ENCODE measurements at regions not wholly inside any gene's neighbourhood (a gene's known extent, or its start where the extent isn't known, plus 50 kb on each side); places are given as distances from the start of the nearest gene placed in this dataset.
A peak's percentile ranks its signal among the peaks of the same experiment; 100 is the strongest.
"Not testable (repeated sequence)": the region's sequence is repeated elsewhere in the genome, so short reads cannot be mapped to it uniquely, and the experiment has no call there.

DNA sequence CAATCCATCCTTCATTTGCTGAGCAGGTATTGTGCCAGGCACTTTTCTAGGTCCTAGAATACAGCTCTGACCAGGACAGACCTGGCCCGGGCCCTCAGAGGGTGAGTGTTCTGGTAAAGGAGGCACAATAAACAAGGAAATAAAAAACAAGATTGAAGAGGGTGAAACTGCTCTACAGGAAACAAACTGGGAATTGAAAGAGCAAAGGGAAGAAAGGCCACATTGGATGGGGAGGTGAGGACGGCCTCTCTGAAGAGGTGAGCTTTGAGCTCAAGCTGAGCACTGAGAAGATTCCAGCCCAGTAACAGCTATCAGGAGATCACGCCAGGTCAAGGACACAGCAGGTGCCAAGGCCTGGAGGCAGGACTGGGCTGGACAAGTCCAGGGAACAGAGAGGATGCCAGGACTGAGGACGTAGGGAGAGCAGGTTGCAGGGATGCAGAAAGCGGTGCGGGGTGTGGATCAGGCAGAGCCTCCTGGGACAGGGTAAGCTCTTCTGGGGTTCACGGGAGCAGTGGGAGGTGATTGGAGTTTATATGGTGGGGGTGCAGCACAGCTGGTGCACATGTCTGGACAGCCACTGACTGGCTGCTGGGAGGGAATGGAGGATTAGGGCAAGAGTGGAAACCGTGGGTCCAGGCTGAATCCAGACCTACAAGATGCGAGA, 433.3 kb downstream of the PREX1 start:
- intact Hi-C loops (cut with DNase I), result no loop called here
- DNase-seq (ENCODE audit: low spot score), result peak; percentile 68

DNA sequence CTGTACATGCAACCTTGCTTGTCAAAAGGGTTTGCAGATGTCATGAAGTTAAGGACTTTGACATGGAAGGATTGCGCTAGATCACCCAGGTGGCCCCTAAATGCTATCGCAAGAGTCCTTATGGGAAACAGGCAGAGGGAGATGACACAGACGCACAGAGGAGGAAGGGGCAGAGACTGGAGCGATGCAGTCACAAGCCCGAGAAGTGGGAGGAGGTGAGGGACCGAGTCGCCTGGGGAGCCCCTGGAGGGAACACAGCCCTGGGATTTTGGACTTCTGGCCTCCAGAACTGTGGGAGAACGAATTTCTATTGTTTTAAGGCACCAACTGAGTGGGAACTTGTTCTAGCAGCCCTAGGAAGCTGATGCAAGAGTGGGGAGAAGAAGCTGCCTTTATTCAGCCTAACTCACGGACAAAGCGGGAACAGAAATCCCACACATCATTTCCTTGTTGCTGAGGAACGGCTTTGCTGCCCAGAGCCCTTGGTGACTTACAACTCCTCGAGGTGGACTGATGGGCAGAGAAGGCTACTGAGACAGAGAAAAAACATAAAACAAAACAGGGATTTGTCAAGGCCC, 434.0 kb downstream of the PREX1 start:
- intact Hi-C loops (cut with DNase I), result no loop called here
- no peak for DNase-seq (ENCODE audit: low spot score)

DNA sequence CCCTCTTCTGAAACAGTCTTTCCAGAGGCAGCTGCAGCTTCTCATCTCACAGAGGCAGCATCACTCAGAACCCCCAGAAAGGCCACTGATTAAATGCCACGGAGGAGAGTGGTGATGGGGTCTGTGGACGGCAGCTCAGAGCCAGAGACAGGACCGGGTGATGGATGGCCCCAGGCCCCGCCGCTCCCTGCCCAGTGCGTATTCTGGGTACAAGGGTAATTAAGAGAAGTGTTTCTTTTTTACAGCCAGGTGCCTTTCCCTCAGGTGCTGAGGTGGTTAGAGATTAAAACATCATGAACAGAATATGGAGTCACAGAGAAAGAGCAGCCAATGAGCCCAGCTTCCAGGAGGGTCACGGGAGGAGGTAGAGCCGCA, 434.5 kb downstream of the PREX1 start:
- DNase-seq (ENCODE audit: low spot score), result no peak
- intact Hi-C loops (cut with DNase I), result no loop called here

DNA sequence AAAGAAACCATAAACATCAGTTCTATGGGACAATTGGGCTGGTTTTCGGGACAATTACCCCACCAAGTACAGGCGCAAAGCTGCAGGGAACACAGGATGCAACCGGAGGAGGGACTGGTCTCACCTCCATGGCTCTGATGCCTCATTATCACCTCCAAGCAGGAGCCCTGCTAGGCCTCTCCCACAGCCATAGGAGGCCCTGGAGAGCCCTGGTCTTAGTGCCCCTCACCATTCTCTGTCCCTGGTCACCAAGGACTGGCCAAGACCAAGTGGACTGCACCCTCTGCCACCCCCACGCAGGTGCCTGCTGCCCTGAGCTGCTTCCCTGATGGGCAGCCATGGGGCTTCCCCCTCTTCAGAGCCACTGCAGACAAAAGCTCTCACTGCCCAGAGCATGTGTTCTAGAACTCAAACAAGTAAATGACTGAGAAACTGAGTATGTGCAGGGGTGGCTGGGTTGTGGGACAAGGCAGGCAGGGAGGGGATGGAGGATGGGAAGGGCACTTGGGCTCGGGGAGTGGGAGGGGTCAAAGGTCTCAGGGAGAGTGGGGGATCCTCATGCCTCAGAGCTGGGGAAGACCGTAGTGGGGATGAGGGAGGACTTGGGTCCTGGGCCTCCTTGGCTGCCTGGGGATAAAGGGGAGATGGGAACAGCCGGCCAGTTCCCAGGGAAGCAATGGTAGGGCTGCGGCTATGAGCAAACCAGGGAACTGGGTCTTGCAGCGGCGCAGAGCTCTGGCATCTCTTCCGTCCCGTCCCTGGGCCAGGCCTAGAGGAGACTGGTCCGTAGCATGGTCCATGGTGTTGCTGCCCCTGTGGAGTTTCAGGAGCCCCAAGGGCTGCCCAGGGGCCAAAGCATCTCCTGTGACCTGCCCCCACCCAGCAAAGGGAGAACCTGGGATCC, 435.1 kb downstream of the PREX1 start:
- no peak for DNase-seq (ENCODE audit: low spot score)
- intact Hi-C loops (cut with DNase I), result no loop called here

DNA sequence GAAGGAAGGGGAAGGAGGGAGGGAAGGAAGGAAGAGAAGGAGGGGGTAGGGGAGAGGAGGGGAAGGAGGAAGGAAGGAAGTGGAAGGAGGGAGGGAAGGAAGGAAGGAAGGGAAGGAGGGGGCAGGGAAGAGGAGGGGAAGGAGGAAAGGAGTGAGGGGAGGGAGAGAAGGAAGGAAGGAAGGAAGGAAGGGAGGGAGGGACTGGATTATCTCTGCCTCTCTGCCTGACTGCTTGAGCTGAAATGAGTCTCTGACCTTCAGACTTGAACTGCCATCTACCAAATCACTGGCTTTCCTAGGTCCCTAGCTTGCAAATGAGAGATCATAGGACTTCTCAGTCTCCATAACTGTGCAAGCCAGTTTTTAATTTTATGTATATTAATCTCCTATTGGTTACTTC, 436.8 kb downstream of the PREX1 start:
- DNase-seq (ENCODE audit: low spot score), result no peak
- intact Hi-C loops (cut with DNase I), result no loop called here

DNA sequence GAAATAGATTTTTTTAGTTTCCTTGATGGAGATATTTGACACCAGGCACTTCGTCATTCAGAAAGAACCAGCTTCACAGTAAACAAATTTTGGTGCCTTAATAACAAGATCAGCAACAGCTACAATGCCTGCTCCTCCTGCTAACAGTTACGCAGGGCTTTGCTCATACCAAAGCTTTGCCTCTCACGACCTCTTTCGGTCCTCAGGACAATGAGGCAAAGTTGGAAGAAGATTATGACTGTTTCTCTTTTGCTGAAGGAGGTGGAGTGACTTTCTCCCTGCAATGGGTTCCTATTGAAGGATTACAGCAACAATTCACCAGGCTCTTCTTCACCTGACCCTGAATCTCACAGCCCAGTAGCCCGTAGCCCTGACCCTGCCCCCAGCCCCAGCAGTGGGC, 440.1 kb downstream of the PREX1 start:
- DNase-seq (ENCODE audit: low spot score), result no peak
- intact Hi-C loops (cut with DNase I), result no loop called here

DNA sequence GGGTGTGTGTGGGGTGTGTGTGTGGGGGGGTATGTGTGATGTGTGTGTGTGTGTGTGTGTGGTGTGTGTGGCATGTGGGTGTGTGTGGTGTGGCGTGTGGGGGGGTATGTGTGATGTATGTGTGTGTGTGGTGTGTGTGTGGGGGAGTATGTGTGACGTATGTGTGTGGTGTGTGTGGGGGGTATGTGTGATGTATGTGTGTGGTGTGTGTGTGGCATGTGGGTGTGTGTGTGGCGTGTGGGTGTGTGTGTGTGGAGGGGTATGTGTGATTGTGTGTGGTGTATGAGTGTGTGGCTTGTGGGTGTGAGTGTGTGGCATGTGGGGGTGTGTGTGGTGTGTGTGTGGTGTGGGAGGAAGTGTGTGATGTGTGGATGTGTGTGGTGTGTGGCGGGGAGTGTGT, 442.3 kb downstream of the PREX1 start:
- DNase-seq (ENCODE audit: low spot score), result no peak
- intact Hi-C loops (cut with DNase I), result no loop called here

DNA sequence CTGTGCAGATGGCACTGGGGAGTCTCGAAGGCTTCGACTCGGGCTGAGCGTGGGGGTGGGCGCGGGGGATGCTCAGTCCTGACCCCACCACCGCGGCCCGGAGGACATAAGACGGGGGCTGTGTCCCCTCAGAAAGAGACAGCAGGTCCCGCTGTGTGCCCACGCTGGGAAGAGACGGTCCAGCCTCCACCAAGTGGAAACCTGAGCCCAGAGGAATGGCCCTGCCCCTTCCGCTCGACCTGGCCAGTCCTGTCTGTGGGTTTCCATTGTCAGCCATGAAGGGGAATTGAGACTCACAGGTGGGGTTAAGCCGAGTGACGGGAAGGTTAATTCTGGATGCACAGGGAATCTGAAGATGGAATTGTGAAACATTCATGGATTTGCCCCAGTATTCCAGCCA, 442.7 kb downstream of the PREX1 start:
- DNase-seq (ENCODE audit: low spot score), result no peak
- intact Hi-C loops (cut with DNase I), result no loop called here

DNA sequence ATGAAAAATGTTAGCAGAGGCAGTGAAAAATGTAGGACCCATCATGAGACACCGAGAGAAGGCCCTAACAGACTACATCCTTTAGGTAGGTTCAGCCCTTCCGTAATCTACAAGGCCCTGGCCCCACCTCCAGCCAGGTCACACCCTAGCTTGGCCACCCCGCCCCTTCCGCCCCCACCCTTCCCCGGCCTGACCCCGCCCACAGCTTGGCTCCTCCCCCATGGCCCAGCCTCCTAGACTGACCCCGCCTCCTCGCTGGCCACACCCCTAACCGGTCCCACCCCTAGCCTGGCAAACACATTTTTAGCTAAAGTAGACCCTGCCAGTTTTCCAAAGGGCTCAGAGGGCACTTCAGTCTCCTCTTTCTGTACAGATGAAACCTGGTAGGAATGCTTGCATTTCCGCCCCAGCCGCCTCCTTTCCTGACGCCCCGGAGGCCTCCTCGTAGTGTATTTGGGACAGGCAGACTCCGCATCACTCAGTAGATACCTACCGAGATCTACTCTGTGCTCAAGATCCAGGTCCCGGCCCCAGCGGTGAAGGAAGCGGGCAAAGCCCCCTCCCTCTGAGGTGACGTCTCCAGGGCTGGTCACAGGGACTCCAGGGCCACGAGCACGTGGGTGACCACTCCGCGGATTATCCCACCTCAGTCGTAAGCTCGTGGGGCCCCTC, 443.5 kb downstream of the PREX1 start:
- intact Hi-C loops (cut with DNase I), result no loop called here
- no peak for DNase-seq (ENCODE audit: low spot score)

DNA sequence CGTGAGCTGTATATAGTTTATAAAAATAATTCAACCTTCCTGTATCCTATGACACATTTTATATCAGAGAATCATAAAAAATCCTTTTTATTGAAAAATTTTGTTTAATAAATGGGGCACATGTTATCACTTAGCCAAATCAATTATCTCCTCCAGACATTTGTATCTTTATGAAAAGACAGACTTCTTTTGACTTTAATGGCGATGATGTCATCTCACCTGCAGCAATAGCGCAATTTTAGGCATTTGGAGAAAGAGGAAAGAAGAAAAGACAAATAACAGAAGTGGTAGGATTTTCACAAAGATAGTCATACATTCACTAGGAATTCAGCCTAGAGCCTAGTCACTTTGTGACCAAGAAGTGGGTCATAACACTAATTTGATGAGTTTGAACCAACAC, 444.5 kb downstream of the PREX1 start:
- intact Hi-C loops (cut with DNase I), result no loop called here
- no peak for DNase-seq (ENCODE audit: low spot score)

DNA sequence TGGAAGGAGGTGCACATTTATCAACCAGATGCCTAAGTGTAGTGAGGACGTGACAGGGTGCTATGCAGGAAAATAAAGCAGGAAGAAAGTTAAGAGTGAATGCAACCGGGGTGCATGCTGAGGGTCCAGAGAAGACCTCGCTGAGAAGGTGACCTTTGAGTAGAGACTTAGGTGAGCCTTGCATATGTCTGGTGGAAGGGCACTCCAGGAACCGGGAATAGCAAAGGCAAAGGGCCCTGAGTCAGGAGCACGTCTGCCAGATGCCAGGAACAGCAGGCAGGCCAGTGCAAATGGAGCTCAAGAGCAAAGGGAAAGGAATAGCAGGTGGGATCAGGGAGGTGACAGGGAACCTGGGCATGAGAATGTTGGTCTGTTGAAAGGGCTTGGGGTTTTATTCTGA, 445.5 kb downstream of the PREX1 start:
- DNase-seq (ENCODE audit: low spot score), result no peak
- intact Hi-C loops (cut with DNase I), result no loop called here

DNA sequence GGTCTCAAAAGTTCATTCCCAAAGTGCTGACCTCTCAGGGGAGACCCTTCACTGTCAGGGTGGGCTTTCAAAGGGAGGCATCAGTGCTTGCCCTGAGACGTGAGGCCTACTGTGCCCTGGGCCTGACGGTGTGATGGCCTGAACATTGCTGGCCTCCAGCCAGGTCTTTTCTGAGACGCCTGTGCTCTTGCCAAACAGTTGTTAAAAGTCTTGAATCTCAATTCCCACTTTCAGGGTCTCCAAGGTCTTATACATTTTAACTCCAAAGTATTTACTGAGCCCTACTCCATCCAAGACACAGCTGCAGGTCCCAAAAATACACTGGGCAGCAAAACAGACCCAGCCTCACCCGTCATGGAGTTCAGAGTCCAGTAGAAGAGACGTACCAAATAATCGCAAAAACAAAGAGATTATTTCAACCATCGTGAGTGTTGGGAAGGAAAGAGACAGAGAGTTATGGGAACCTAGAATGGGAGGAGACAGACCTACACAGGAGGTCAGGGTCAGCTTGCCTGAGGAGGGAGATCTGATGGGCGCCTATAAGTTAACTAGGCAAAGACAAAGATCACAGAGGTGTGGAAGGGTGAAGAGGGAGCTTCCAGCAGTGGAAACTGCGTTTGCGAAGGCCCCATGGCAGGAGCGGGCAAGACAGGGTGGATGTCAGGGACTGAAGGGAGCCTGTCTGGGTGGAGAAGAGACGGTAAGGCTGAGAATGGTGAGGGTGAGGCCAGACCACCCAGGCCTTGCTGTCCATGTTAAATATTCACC, 446.3 kb downstream of the PREX1 start:
- no peak for DNase-seq (ENCODE audit: low spot score)
- intact Hi-C loops (cut with DNase I), result no loop called here

DNA sequence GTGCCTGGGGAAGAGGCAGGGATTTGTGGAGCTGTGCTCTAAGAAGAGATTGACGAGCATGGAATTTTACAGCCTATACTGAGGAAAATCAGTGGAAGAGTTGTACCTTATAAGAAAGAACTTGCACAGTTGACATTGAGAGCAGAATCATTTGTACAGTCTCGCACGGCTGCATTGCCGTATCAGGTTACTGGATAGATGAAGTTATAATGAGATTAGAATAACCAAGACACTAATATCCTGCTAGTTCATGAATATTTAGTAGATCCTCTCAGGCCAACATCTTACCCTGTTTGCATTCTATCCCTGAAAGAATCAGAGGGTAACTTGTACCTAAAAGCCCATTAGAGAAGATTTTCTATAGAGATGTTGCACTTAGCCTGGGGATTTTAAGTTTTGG, 447.1 kb downstream of the PREX1 start:
- DNase-seq (ENCODE audit: low spot score), result no peak
- intact Hi-C loops (cut with DNase I), result no loop called here

DNA sequence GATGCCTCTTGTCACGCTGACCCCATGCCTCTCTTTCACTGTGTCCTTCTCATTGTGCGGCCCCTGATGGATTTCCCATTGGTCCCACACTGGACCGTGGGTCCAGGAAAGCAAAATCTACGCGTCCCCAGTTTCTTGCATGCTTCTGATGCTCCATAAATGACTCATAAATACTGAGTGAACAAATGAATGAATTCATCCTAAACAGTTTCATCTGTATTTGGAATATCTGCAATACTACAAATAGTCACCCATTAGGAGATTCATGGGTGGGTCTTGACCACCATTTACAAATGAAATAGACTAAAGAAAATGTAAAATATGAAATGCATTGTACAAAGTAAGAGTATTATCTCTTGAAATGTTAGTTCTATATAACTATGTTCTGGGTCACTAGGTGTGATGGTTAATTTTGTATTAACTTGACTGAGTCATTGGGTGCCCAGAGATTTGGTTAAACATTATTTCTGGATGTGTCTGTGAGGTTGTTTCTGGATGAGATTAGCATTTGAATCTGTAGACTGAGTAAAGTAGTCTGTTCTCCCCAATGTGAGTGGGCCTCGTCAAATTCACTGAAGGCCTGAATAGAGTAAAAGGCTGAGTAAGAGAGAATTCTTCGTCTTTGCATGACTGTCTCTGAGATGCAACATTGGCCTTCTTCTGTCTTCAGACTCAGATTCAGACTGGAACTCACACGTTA, 448.7 kb downstream of the PREX1 start:
- intact Hi-C loops (cut with DNase I), result no loop called here
- no peak for DNase-seq (ENCODE audit: low spot score)

DNA sequence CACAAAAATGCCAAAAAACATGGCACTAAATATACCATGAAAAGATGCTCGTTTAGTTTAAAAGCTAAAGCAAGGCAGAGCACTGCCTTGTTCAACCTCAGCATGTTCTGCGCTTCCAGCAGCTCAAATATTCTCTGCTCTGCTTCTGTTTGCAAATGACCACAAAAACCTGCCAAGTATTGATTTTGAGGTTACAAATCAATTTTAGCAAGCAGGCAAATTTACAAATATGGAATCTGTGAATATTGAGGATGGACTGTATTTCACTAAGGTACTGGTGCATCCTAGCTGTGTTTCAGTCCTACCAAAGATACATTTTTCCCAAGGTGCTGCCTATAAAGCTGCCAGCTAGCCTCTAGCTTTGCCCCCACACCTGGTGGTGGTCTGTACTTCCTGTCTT, 449.9 kb downstream of the PREX1 start:
- intact Hi-C loops (cut with DNase I), result no loop called here
- DNase-seq (ENCODE audit: low spot score), result no peak

DNA sequence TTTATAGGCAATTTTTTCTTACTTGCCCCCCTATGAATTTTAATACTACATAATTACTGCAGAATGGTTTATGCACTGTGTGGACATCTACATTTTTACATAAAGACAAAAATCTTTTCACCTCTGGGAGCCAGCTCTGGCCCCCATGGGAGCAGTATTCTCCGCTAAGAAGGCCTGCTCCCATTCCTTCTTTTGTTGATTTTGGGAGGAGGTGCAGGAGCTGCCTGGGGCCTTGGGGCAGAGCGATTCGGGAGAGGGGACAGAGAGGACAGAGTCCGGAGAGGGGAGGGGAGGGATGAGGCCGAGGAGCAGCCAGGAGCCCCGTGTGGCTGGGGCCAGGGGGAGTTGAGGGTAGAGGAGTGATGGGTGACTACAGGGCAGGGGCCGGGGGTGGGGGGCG, 452.0 kb downstream of the PREX1 start:
- intact Hi-C loops (cut with DNase I), result no loop called here

DNA sequence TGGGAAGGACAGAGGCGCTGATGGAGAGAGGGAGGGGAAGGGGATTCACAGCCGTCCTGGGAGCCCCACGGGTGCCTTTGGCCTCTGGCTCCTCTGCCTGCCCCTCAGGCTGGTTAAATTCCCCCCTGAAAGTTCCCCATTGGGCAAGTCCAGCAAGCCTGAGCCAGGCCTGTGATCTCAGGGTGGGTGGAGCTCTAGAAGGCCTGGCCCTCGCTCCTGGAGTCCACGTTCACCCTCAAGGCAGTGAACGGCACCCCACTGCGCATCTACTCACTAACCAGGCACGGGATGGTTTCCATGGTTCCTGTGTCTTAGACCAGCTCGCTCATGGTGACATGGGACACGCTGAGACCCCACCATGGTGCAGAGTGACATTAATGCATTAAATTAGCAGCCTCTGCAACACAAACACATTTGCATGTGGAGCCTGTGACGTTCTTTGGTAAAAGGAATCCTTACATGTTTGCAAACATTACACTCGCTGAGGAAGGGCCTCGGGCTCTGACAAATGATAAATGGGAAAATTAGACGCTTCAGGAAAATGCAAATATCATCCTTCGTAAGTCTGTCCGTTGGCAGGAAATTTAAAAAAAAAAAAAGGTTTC, 452.7 kb downstream of the PREX1 start:
- intact Hi-C loops (cut with DNase I), result no loop called here
- DNase-seq (ENCODE audit: low spot score), result no peak

More for the DNA sequence above, 452.0 kb downstream of the PREX1 start:
- no peak for DNase-seq (ENCODE audit: low spot score)

DNA sequence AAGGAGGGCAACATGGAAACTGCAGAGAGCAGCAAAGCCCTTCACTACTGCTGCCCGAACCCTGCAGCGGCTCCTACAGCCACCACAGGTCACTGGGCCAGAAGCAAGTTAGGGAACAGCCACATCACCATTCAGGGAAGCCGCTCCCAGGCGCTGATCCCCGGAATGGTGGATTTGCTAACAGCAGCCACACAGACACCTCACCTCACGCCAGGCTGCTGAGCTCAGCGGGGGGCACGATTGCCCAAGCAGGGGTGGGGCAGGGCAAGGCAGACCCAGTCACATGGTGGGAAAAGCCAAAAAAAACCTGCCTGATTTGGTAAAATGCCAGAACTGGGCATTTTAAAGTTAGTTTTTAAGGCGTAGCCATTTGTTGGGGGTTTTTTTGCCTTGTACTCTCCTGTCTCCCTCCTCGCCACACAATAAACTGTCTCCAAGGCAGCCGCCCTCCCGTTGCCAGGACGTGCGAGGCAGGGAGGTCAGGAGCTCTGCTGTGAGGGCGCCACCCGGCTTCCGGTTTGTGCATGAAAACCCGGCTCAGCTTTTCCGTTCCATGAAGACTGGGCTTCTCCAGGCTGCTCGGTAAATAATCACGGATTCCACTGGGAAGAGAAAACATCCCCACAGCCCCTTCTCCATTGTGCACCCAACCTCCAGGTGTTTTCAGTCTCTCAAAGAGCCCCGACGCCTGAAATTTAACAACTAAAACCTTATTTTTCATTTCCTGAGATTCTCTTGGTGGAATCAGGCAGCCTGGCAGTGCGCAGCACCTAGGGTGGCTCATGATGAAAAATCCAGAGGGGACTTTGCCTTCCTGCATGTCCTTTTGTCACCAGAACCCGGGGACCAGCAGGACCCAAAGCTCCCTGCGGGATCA, 453.5 kb downstream of the PREX1 start:
- DNase-seq (ENCODE audit: low spot score), result peak; percentile 81
- intact Hi-C loops (cut with DNase I), result not testable (repeated sequence)

All from cardiac septum (tissue), 1 donor.